Calu3 (cell line): ENCODE measurements at regions not wholly inside any gene's neighbourhood (a gene's known extent, or its start where the extent isn't known, plus 50 kb on each side); places are given as distances from the start of the nearest gene placed in this dataset.

ENCODE experiments used
- BruUV-seq: library from RNA; stranded (reverse); fragments of 400-500 nt; replicated peaks from 2 replicates; lab custom pipeline; 2021; lab: Mats Ljungman, UMichigan
- CTCF ChIA-PET: fragments of 300-600 bp; sonication (Branson Sonifier 250); formaldehyde crosslinking; loops from one replicate; lab custom pipeline; 2022; ENCODE audit warnings: antibody characterized with exemption; lab: Charles Lee
- DNase-seq: peaks from one replicate; pipeline ENCODE4 v3.0.0; 2022
- H3K27ac Mint-ChIP-seq: one replicate; pipeline ENCODE4 v1.8.0; 2022; ENCODE audit warnings: mixed read lengths; ENCODE audit not compliant: unreplicated experiment
- H3K27me3 Mint-ChIP-seq: one replicate; pipeline ENCODE4 v1.8.0; 2022; ENCODE audit warnings: mixed read lengths; ENCODE audit not compliant: unreplicated experiment
- H3K36me3 Mint-ChIP-seq: one replicate; pipeline ENCODE4 v1.8.0; 2022; ENCODE audit warnings: mild to moderate bottlenecking, moderate library complexity, mixed read lengths; ENCODE audit not compliant: insufficient read depth, unreplicated experiment
- H3K4me1 Mint-ChIP-seq: one replicate; pipeline ENCODE4 v1.8.0; 2022; ENCODE audit warnings: mild to moderate bottlenecking, low read depth, mixed read lengths; ENCODE audit not compliant: unreplicated experiment
- H3K4me3 Mint-ChIP-seq: one replicate; pipeline ENCODE4 v1.8.0; 2022; ENCODE audit warnings: mild to moderate bottlenecking, low read depth, moderate library complexity, mixed read lengths; ENCODE audit not compliant: unreplicated experiment
- H3K9me3 Mint-ChIP-seq: one replicate; pipeline ENCODE4 v1.8.0; 2022; ENCODE audit warnings: low read depth, mixed read lengths; ENCODE audit not compliant: unreplicated experiment
- intact Hi-C: fragments of 100-400 bp; cut with micrococcal nuclease; formaldehyde crosslinking; loops from one replicate; pipeline ENCODE4 v1.10.0; 2022; ENCODE audit not compliant: unreplicated experiment
- TF ChIP-seq, protein P1 (sequence below): fragments of 200-600 bp; IDR thresholded peaks from one replicate; pipeline ENCODE4 v1.8.0; 2022; ENCODE audit warnings: antibody characterized with exemption; ENCODE audit not compliant: unreplicated experiment

DNA sequence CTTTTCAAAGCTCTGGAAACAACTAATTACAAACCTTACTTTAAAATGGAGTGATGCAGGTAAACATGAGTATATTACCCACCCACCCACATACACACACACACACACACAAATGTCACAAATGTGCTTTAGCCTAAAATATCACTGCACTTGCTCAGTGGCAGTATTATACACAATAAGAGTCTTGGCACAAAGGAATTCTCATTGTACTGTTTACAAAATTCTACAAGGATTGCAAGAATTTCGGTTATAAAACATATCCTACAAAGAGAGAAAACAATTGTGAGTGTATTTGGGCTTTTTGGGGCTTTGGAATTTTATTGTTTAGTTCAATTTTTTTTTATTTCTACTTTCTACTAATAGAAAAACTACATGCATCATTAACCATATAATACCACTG lies 113.2 kb upstream of the BEND6 start:
- intact Hi-C loops, result loop anchor here (2.0 to 5.0 kb wide), 3 partner anchors 25 to 129 kb away; no protein-coding TSS in a partner anchor
- no TSS peak for BruUV-seq
- TF ChIP-seq, protein P1, sequence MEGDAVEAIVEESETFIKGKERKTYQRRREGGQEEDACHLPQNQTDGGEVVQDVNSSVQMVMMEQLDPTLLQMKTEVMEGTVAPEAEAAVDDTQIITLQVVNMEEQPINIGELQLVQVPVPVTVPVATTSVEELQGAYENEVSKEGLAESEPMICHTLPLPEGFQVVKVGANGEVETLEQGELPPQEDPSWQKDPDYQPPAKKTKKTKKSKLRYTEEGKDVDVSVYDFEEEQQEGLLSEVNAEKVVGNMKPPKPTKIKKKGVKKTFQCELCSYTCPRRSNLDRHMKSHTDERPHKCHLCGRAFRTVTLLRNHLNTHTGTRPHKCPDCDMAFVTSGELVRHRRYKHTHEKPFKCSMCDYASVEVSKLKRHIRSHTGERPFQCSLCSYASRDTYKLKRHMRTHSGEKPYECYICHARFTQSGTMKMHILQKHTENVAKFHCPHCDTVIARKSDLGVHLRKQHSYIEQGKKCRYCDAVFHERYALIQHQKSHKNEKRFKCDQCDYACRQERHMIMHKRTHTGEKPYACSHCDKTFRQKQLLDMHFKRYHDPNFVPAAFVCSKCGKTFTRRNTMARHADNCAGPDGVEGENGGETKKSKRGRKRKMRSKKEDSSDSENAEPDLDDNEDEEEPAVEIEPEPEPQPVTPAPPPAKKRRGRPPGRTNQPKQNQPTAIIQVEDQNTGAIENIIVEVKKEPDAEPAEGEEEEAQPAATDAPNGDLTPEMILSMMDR, result no peak
- Mint-ChIP-seq H3K36me3 (peaks cover 32% of the 10 kb centered on the region), H3K4me3 (peak overlapping the region; percentile 90), H3K27me3 (no peaks in the 10 kb centered on the region), H3K4me1 (peaks cover 36% of the 10 kb centered on the region), H3K27ac (peak overlapping the region; percentile 67), H3K9me3 (no peaks in the 10 kb centered on the region)
- no peak for DNase-seq
- CTCF ChIA-PET, result interaction anchor here (0.6 to 2.0 kb wide), 2 partner anchors 9 to 468 kb away, joined by 6 to 10 read pairs; no protein-coding TSS in a partner anchor

- no peak for DNase-seq
- CTCF ChIA-PET, result interaction anchor here (0.6 to 2.0 kb wide), 2 partner anchors 10 to 467 kb away, joined by 6 to 10 read pairs; no protein-coding TSS in a partner anchor
- peak overlapping the region; percentile 90 for H3K4me3 Mint-ChIP-seq
- BruUV-seq, result TSS peak; percentile 83
- no peaks in the 10 kb centered on the region for H3K27me3 Mint-ChIP-seq
- peak overlapping the region; percentile 67 for H3K27ac Mint-ChIP-seq
- H3K4me1 Mint-ChIP-seq, result peaks cover 36% of the 10 kb centered on the region
- peaks cover 32% of the 10 kb centered on the region for H3K36me3 Mint-ChIP-seq
- intact Hi-C loops, result loop anchor here (2.0 to 5.0 kb wide), 3 partner anchors 25 to 129 kb away; no protein-coding TSS in a partner anchor
- TF ChIP-seq, protein P1, result no peak
- H3K9me3 Mint-ChIP-seq, result no peaks in the 10 kb centered on the region
These were observed 113.5 kb upstream of the BEND6 start for GRCh38 chr6:56841381-56841749.

- no peaks in the 10 kb centered on the region for H3K27me3 Mint-ChIP-seq
- H3K27ac Mint-ChIP-seq, result peak overlapping the region; percentile 67
- peaks cover 31% of the 10 kb centered on the region for H3K4me1 Mint-ChIP-seq
- no peak for DNase-seq
- peak overlapping the region; percentile 90 for H3K4me3 Mint-ChIP-seq
- CTCF ChIA-PET, result interaction anchor here (2.0 kb wide), 1 partner anchor 10 kb away, joined by 10 read pairs; no protein-coding TSS in a partner anchor
- H3K9me3 Mint-ChIP-seq, result no peaks in the 10 kb centered on the region
- BruUV-seq, result no TSS peak
- intact Hi-C loops, result loop anchor here (2.0 to 5.0 kb wide), 3 partner anchors 24 to 128 kb away; no protein-coding TSS in a partner anchor
- H3K36me3 Mint-ChIP-seq, result peaks cover 32% of the 10 kb centered on the region
- TF ChIP-seq, protein P1, result no peak
These were observed 114.2 kb upstream of the BEND6 start for GRCh38 chr6:56840467-56841380.

DNA sequence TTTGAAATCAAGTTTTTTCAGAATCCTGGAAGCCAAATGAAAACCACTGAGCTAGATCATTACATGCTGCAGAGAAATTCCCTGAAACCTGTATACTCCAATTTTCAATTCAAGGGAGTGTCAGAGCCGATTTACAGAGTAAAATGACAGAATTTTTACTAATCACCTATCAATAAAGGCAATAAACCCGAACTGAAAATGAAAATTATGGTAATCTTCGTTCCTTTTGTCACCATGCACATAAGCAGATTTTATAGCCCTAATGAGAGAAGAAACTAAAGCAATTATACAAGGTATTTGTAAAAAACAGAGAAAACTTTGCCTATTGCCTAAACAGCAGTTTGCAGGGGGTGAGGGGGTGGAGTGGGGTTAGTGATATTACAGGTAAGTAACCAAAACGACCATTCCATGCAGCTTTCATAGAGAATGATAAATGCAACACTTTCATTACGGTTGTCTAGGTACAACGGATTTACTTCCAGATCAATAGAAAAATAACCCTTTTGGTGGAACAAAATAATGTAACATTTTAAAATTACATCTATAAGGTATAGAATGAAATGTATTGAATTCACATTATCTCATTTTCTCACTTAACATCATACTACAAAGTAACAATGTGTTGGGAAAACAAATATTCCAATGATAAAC lies 115.2 kb upstream of the BEND6 start:
- Mint-ChIP-seq H3K4me1 (peaks cover 34% of the 10 kb centered on the region), H3K4me3 (peak overlapping the region; percentile 35), H3K27ac (peak overlapping the region; percentile 57), H3K9me3 (no peaks in the 10 kb centered on the region), H3K36me3 (peaks cover 32% of the 10 kb centered on the region), H3K27me3 (no peaks in the 10 kb centered on the region)
- DNase-seq, result no peak
- TF ChIP-seq, protein P1, result no peak
- no TSS peak for BruUV-seq
- CTCF ChIA-PET, result interaction anchor here (0.6 kb wide), 1 partner anchor 12 kb away, joined by 4 read pairs; no protein-coding TSS in a partner anchor
- intact Hi-C loops, result loop anchor here (2.0 to 5.0 kb wide), 4 partner anchors 23 to 127 kb away; no protein-coding TSS in a partner anchor
